HEK293T (cell line): ENCODE measurements at regions not wholly inside any gene's neighbourhood (a gene's known extent, or its start where the extent isn't known, plus 50 kb on each side); places are given as distances from the start of the nearest gene placed in this dataset.

Experiments used
- BHLHE40 ChIP-seq: fragments of 450-650 bp; IDR thresholded peaks from 2 replicates; pipeline ENCODE4 v1.6.1; 2016; ENCODE audit warnings: mild to moderate bottlenecking, moderate library complexity, borderline replicate concordance
- ELF4 ChIP-seq: fragments of 450-650 bp; IDR thresholded peaks from 2 replicates; pipeline ENCODE4 v1.6.1; 2017; ENCODE audit warnings: antibody characterized with exemption
- FOXA1 ChIP-seq: fragments of 450-650 bp; IDR thresholded peaks from 2 replicates; pipeline ENCODE4 v1.6.1; 2016; ENCODE audit warnings: mild to moderate bottlenecking
- FOXK2 ChIP-seq: fragments of 450-650 bp; IDR thresholded peaks from 2 replicates; pipeline ENCODE4 v1.6.1; 2016; ENCODE audit warnings: mild to moderate bottlenecking
- FOXM1 ChIP-seq: fragments of 450-650 bp; IDR thresholded peaks from 2 replicates; pipeline ENCODE4 v1.6.1; 2017; ENCODE audit warnings: mild to moderate bottlenecking, borderline replicate concordance
- HDGF ChIP-seq: fragments of 450-650 bp; IDR thresholded peaks from 2 replicates; pipeline ENCODE4 v1.6.1; 2017; ENCODE audit warnings: antibody characterized with exemption, borderline replicate concordance
- L3MBTL2 ChIP-seq: fragments of 450-650 bp; conservative IDR thresholded peaks from 2 replicates; pipeline ENCODE4 v1.6.1; 2016; ENCODE audit warnings: mild to moderate bottlenecking
- LEF1 ChIP-seq: fragments of 450-650 bp; IDR thresholded peaks from 2 replicates; pipeline ENCODE4 v1.6.1; 2017; ENCODE audit warnings: mild to moderate bottlenecking, borderline replicate concordance
- NFRKB ChIP-seq: fragments of 450-650 bp; IDR thresholded peaks from 2 replicates; pipeline ENCODE4 v1.6.1; 2016; ENCODE audit warnings: mild to moderate bottlenecking, moderate library complexity
- SP1 ChIP-seq: fragments of 450-650 bp; IDR thresholded peaks from 2 replicates; pipeline ENCODE4 v1.6.1; 2017
- SUZ12 ChIP-seq: fragments of 450-650 bp; IDR thresholded peaks from 2 replicates; pipeline ENCODE4 v1.6.1; 2016; ENCODE audit warnings: mild to moderate bottlenecking
- TARDBP ChIP-seq: fragments of 450-650 bp; IDR thresholded peaks from 2 replicates; pipeline ENCODE4 v1.6.1; 2016

DNA sequence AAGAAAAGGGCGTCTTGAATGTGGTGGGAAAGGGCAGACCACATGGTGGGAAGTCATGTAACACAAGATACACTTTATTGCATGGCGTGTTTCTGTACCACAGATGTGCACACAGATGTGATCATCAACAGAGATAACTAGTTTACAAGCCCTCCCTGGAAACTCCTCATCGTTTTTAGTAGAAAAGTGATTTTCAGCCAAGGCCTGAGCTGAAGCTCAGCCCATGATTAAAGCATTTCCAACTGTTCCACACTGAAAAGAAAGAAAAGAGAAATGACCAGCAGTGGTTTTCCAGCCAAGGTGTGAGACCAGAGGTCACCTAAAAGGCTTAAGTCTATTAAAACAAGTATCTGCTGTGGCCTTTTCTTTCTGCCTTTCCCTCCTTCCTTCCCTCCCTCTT is 463.9 kb upstream of the JAG1 start:
- no peak for TF ChIP-seq FOXK2
- no peak for TF ChIP-seq FOXM1
- no peak for TF ChIP-seq FOXA1
- no peak for TF ChIP-seq SP1
- TF ChIP-seq SUZ12: no peak
- TF ChIP-seq TARDBP: no peak
- TF ChIP-seq HDGF: no peak
- TF ChIP-seq LEF1: no peak
- no peak for TF ChIP-seq NFRKB
- TF ChIP-seq BHLHE40: no peak
- TF ChIP-seq ELF4: no peak
- TF ChIP-seq L3MBTL2: no peak
